ENCODE measurements at regions not wholly inside any gene's neighbourhood (a gene's known extent, or its start where the extent isn't known, plus 50 kb on each side); places are given as distances from the start of the nearest gene placed in this dataset.
"Not testable (repeated sequence)": the region's sequence is repeated elsewhere in the genome, so short reads cannot be mapped to it uniquely, and the experiment has no call there.

- DNase-seq: no peak
Observed at GRCh38 chr2:160736148-160737028, 242.8 kb upstream of the RBMS1 start.

- DNase-seq: no peak
Observed at GRCh38 chr2:160737247-160737646, 243.6 kb upstream of the RBMS1 start.

GRCh38 chr2:160741271-160741670 is 247.7 kb upstream of the RBMS1 start:
- DNase-seq: no peak

GRCh38 chr2:160741815-160742214 is 248.2 kb upstream of the RBMS1 start:
- no peak for DNase-seq

- DNase-seq: no peak
Observed at GRCh38 chr2:160742667-160743066, 249.1 kb upstream of the RBMS1 start.

GRCh38 chr2:160747501-160748170 is 254.0 kb upstream of the RBMS1 start:
- no peak for DNase-seq

GRCh38 chr2:160751021-160751420 is 257.4 kb upstream of the RBMS1 start:
- no peak for DNase-seq

GRCh38 chr2:160752475-160753330 is 259.1 kb upstream of the RBMS1 start:
- no peak for DNase-seq

- DNase-seq: no peak
Observed at GRCh38 chr2:160753331-160753654, 259.7 kb upstream of the RBMS1 start.

GRCh38 chr2:160753960-160754359 is 260.4 kb upstream of the RBMS1 start:
- no peak for DNase-seq

- DNase-seq: no peak
Observed at GRCh38 chr2:160756481-160756880, 262.9 kb upstream of the RBMS1 start.

- DNase-seq: not testable (repeated sequence)
Observed at GRCh38 chr2:160762493-160763128, 269.0 kb upstream of the RBMS1 start.

GRCh38 chr2:160783474-160783873 is 289.9 kb upstream of the RBMS1 start:
- DNase-seq: no peak

GRCh38 chr2:160784034-160784433 is 290.4 kb upstream of the RBMS1 start:
- DNase-seq: no peak

- no peak for DNase-seq
Observed at GRCh38 chr2:160790738-160791137, 297.1 kb upstream of the RBMS1 start.

- DNase-seq: no peak
Observed at GRCh38 chr2:160791884-160792283, 298.3 kb upstream of the RBMS1 start.

GRCh38 chr2:160792837-160793236 is 299.2 kb upstream of the RBMS1 start:
- no peak for DNase-seq

GRCh38 chr2:160794926-160795325 is 301.3 kb upstream of the RBMS1 start:
- DNase-seq: no peak

GRCh38 chr2:160803881-160804280 is 310.3 kb upstream of the RBMS1 start:
- no peak for DNase-seq

- no peak for DNase-seq
Observed at GRCh38 chr2:160810406-160810805, 316.8 kb upstream of the RBMS1 start.

- no peak for DNase-seq
Observed at GRCh38 chr2:160812830-160813505, 319.4 kb upstream of the RBMS1 start.

GRCh38 chr2:160813506-160813858 is 319.9 kb upstream of the RBMS1 start:
- peak; percentile 74 for DNase-seq

All from NCI-H774 (cell line).